ENCODE measurements at regions not wholly inside any gene's neighbourhood (a gene's known extent, or its start where the extent isn't known, plus 50 kb on each side); places are given as distances from the start of the nearest gene placed in this dataset.

- no peak overlapping the region for H3K27ac ChIP-seq (ENCODE audit: low read length in 2 of 2)
These were observed 279.4 kb upstream of the NXPH2 start for GRCh38 chr2:139059617-139060016.

GRCh38 chr2:139055202-139055601 is 275.0 kb upstream of the NXPH2 start:
- Histone ChIP-seq H3K9ac (ENCODE audit: low read length) (no peak overlapping the region), H3K27me3 (replicated peaks in 1 of 4; ENCODE audit: control extremely low read depth in 1 of 4, control insufficient read depth in 3 of 4, insufficient read depth in 4 of 4, low read length in 3 of 4) (no peaks in the 10 kb centered on the region), H3K9me3 (ENCODE audit: control extremely low read depth in 1 of 3, control insufficient read depth in 2 of 3, insufficient read depth in 1 of 3, low read length in 2 of 3) (no peaks in the 10 kb centered on the region), H3K4me1 (ENCODE audit: control insufficient read depth in 2 of 2, insufficient read depth in 2 of 2, low read length in 2 of 2) (no peaks in the 10 kb centered on the region), H2AFZ (ENCODE audit: insufficient read depth, low read depth, low read length, poor library complexity, severe bottlenecking) (no peak overlapping the region), H4K20me1 (ENCODE audit: control insufficient read depth, insufficient read depth, low read length, poor library complexity, severe bottlenecking) (no peaks in the 10 kb centered on the region), H3K36me3 (replicated peaks in 1 of 2; ENCODE audit: control extremely low read depth in 1 of 2, control insufficient read depth in 1 of 2, extremely low read depth in 1 of 2, insufficient read depth in 2 of 2, low read length in 1 of 2) (no peaks in the 10 kb centered on the region), H3K27ac (ENCODE audit: low read length in 2 of 2) (no peak overlapping the region), H3K4me2 (replicated peaks; ENCODE audit: low read depth, low read length, poor library complexity, severe bottlenecking) (no peak overlapping the region), H3K4me3 (ENCODE audit: control extremely low read depth in 1 of 5, extremely low read depth in 1 of 5, insufficient read depth in 1 of 5, low read depth in 2 of 5, low read length in 4 of 5) (no peak overlapping the region), H3K79me2 (ENCODE audit: control insufficient read depth, insufficient read depth, low read length) (no peaks in the 10 kb centered on the region)
- TF ChIP-seq EZH2 (IDR thresholded peaks at IDR 0.05; ENCODE audit: borderline replicate concordance, insufficient read depth, low read depth, low read length, poor library complexity, severe bottlenecking), result no peak
- TF ChIP-seq CTCF (IDR thresholded peaks at IDR 0.05), result no peak
- H3K27ac Mint-ChIP-seq, result no peak overlapping the region
- no peaks in the 10 kb centered on the region for H3K4me1 Mint-ChIP-seq
- no peak for DNase-seq
- peaks cover 2% of the 10 kb centered on the region for H3K9me3 Mint-ChIP-seq (ENCODE audit: insufficient read depth)
- no peak for ATAC-seq (ENCODE audit: low read depth)
- ChIA-PET POLR2A (no interaction called here), CTCF (no interaction called here)
- no peaks in the 10 kb centered on the region for H3K27me3 Mint-ChIP-seq
- intact Hi-C loops (cut with micrococcal nuclease), result no loop called here
- 90% methylated on average over 3 of the region's 3 CpGs for WGBS (ENCODE audit: insufficient coverage)
- H3K4me3 Mint-ChIP-seq, result no peak overlapping the region

More at GRCh38 chr2:139059617-139060016, 279.4 kb upstream of the NXPH2 start:
- CTCF ChIA-PET, result no interaction called here
- Histone ChIP-seq H3K9me3 (ENCODE audit: control extremely low read depth in 1 of 3, control insufficient read depth in 2 of 3, insufficient read depth in 1 of 3, low read length in 2 of 3) (no peaks in the 10 kb centered on the region), H3K27me3 (replicated peaks in 1 of 4; ENCODE audit: control extremely low read depth in 1 of 4, control insufficient read depth in 3 of 4, insufficient read depth in 4 of 4, low read length in 3 of 4) (no peaks in the 10 kb centered on the region), H3K4me3 (ENCODE audit: control extremely low read depth in 1 of 5, extremely low read depth in 1 of 5, insufficient read depth in 1 of 5, low read depth in 2 of 5, low read length in 4 of 5) (no peak overlapping the region), H3K9ac (ENCODE audit: low read length) (no peak overlapping the region), H3K4me2 (replicated peaks; ENCODE audit: low read depth, low read length, poor library complexity, severe bottlenecking) (no peak overlapping the region), H2AFZ (ENCODE audit: insufficient read depth, low read depth, low read length, poor library complexity, severe bottlenecking) (no peak overlapping the region), H4K20me1 (ENCODE audit: control insufficient read depth, insufficient read depth, low read length, poor library complexity, severe bottlenecking) (no peaks in the 10 kb centered on the region), H3K36me3 (replicated peaks in 1 of 2; ENCODE audit: control extremely low read depth in 1 of 2, control insufficient read depth in 1 of 2, extremely low read depth in 1 of 2, insufficient read depth in 2 of 2, low read length in 1 of 2) (no peaks in the 10 kb centered on the region), H3K4me1 (ENCODE audit: control insufficient read depth in 2 of 2, insufficient read depth in 2 of 2, low read length in 2 of 2) (no peaks in the 10 kb centered on the region), H3K79me2 (ENCODE audit: control insufficient read depth, insufficient read depth, low read length) (no peaks in the 10 kb centered on the region)
- intact Hi-C loops (cut with micrococcal nuclease), result no loop called here
- no peak for ATAC-seq (ENCODE audit: low read depth)
- no peak overlapping the region for H3K4me3 Mint-ChIP-seq
- no peak overlapping the region for H3K27ac Mint-ChIP-seq
- POLR2A ChIA-PET, result no interaction called here
- DNase-seq, result no peak
- H3K9me3 Mint-ChIP-seq (ENCODE audit: insufficient read depth), result no peaks in the 10 kb centered on the region
- TF ChIP-seq EZH2 (IDR thresholded peaks at IDR 0.05; ENCODE audit: borderline replicate concordance, insufficient read depth, low read depth, low read length, poor library complexity, severe bottlenecking), result no peak
- no peak for TF ChIP-seq CTCF (IDR thresholded peaks at IDR 0.05)
- H3K27me3 Mint-ChIP-seq, result no peaks in the 10 kb centered on the region
- no peaks in the 10 kb centered on the region for H3K4me1 Mint-ChIP-seq
- 100% methylated on average over 2 of the region's 2 CpGs for WGBS (ENCODE audit: insufficient coverage)

All from B cell (primary cell).